ENCODE measurements at regions not wholly inside any gene's neighbourhood (a gene's known extent, or its start where the extent isn't known, plus 50 kb on each side); places are given as distances from the start of the nearest gene placed in this dataset.

DNA sequence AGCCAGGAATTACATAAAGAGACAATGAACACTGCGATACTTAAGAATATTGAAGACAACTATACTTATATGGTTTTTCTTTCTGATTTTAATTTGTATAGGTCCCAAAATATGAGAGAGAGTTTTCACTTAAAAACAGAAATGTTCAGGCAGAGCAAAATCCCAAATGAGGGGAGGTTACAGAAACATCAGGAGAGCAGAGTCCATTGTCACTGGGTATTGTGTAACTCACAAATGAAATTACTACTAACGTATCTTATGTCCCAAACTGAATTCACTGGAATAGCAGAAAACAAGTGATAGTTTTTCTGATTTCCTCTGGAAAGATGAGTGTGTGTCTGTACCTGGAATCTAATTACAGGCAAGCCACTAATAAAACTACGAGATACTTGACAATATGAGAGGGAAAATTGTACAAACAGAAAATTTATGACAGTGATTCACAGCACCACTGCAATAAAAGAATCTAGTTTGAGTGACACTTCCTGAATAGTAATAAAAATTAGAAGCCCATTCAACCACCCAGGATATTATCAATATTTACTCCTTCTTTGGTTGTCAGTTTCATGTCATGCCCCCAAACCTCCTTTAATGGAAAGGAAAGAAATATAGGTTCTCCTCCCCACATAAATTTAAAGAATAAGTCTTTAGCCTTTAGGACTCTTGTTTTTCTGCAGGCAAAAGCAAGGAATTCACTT lies 522.6 kb downstream of the ADGRL2 start:
- TF ChIP-seq TAF1 (IDR thresholded peaks at IDR 0.05; ENCODE audit: borderline replicate concordance, insufficient read depth, low read length) (no peak), POLR2AphosphoS5 (IDR thresholded peaks at IDR 0.05; ENCODE audit: low read depth, low read length) (no peak)
